HCT116 (cell line): ENCODE measurements at regions not wholly inside any gene's neighbourhood (a gene's known extent, or its start where the extent isn't known, plus 50 kb on each side); places are given as distances from the start of the nearest gene placed in this dataset.

Source experiments
- ATAC-seq: fragments of 200-7000 bp; cut with Tn5 transposase; 2 replicates; pipeline ENCODE4 v1.9.1; 2020; ENCODE audit warnings: mild to moderate bottlenecking, moderate library complexity
- BruUV-seq: library from RNA; stranded (reverse); fragments of 400-500 nt; replicated peaks from 2 replicates; lab custom pipeline; 2021; lab: Mats Ljungman, UMichigan
- CTCF ChIA-PET: fragments of 300-600 bp; sonication (Branson Sonifier 250); formaldehyde crosslinking; loops from one replicate; lab custom pipeline; 2021; ENCODE audit warnings: antibody characterized with exemption; lab: Charles Lee
- POLR2A ChIA-PET: fragments of 300-600, 350-600 bp; sonication (Branson Sonifier 250); formaldehyde crosslinking; loops from one replicate; lab custom pipeline; 2021; ENCODE audit warnings: antibody characterized with exemption; lab: Charles Lee
- RAD21 ChIA-PET, 2 experiments: fragments of 300-600 bp; sonication (Branson Sonifier 250); formaldehyde crosslinking; loops; one replicate each; lab custom pipeline; 2023; ENCODE audit warnings: low total read pairs in 2 of 2; ENCODE audit not compliant: uncharacterized antibody in 2 of 2, unreplicated experiment in 2 of 2, low non-redundant PET in 1 of 2; lab: Charles Lee
- DNase-seq: peaks from one replicate; pipeline ENCODE4 v3.0.0-alpha.2; 2010; ENCODE audit warnings: low read depth, low spot score
- H2AFZ ChIP-seq: fragments of 200-600 bp; shearing (Covaris generic), sonication (generic); 2 replicates; pipeline ENCODE4 v1.6.1; 2017; ENCODE audit warnings: low read depth, mixed run types, mixed read lengths, antibody characterized with exemption, low read length; ENCODE audit not compliant: poor library complexity, severe bottlenecking
- H3K27ac ChIP-seq: 2 replicates; pipeline ENCODE4 v1.5.1; 2012; ENCODE audit warnings: low read depth, low read length
- H3K27me3 ChIP-seq: fragments of 200-600 bp; sonication (generic); 2 replicates; pipeline ENCODE4 v1.6.1; 2016; ENCODE audit warnings: mixed run types, low read length, mixed read lengths; ENCODE audit not compliant: insufficient read depth
- H3K36me3 ChIP-seq, 2 experiments: fragments of 200-500 bp in 1 of 2; fragments of 200-600 bp in 1 of 2; sonication (Bioruptor generic) in 1 of 2; sonication (generic) in 1 of 2; 2 replicates each; pipeline versions ENCODE4 v1.5.1 to v1.6.1; 2014 to 2016; ENCODE audit warnings: low read length in 2 of 2, inconsistent platforms in 1 of 2, mixed read lengths in 1 of 2, mixed run types in 1 of 2; ENCODE audit not compliant: insufficient read depth in 2 of 2, control insufficient read depth in 1 of 2
- H3K4me1 ChIP-seq, 2 experiments: fragments of 200-600 bp in 1 of 2; sonication (generic) in 1 of 2; 2 replicates each; pipeline versions ENCODE4 v1.5.1 to v1.6.1; 2012 to 2017; ENCODE audit warnings: low read length in 2 of 2, inconsistent platforms in 1 of 2, mild to moderate bottlenecking in 1 of 2, mixed read lengths in 1 of 2, mixed run types in 1 of 2, moderate library complexity in 1 of 2; ENCODE audit not compliant: insufficient read depth in 2 of 2, control insufficient read depth in 1 of 2
- H3K4me2 ChIP-seq: fragments of 200-600 bp; sonication (generic); 2 replicates; pipeline ENCODE4 v1.6.1; 2017; ENCODE audit warnings: mixed run types, low read length, mixed read lengths
- H3K4me3 ChIP-seq, 2 experiments: fragments of 200-600 bp in 1 of 2; sonication (generic) in 1 of 2; replicated peaks in 1 of 2; 2 replicates each; pipeline ENCODE4 v1.5.1; 2011 to 2016; ENCODE audit warnings: low read length in 2 of 2, control low read depth in 1 of 2, low read depth in 1 of 2, mild to moderate bottlenecking in 1 of 2, mixed read lengths in 1 of 2, mixed run types in 1 of 2
- H3K79me2 ChIP-seq: fragments of 200-600 bp; sonication (generic); 2 replicates; pipeline ENCODE4 v1.6.1; 2017; ENCODE audit warnings: mild to moderate bottlenecking, mixed run types, low read length, moderate library complexity, mixed read lengths; ENCODE audit not compliant: insufficient read depth
- H3K9ac ChIP-seq: fragments of 200-600 bp; sonication (generic); 2 replicates; pipeline ENCODE4 v1.6.1; 2016; ENCODE audit warnings: low read length, mixed read lengths
- H3K9me2 ChIP-seq: fragments of 200-600 bp; sonication (generic), shearing (Covaris generic); 2 replicates; pipeline ENCODE4 v1.6.1; 2017; ENCODE audit warnings: mixed run types, mild to moderate bottlenecking, moderate library complexity; ENCODE audit not compliant: insufficient read depth
- H3K9me3 ChIP-seq, 2 experiments: fragments of 200-500 bp in 1 of 2; fragments of 200-600 bp in 1 of 2; sonication (Bioruptor generic) in 1 of 2; sonication (generic) in 1 of 2; 2 replicates each; pipeline ENCODE4 v1.6.1; 2014 to 2017; ENCODE audit warnings: low read length in 2 of 2, mixed read lengths in 2 of 2, inconsistent platforms in 1 of 2, low read depth in 1 of 2, mild to moderate bottlenecking in 1 of 2, mixed run types in 1 of 2, moderate library complexity in 1 of 2; ENCODE audit not compliant: control insufficient read depth in 1 of 2, insufficient read depth in 1 of 2
- H4K20me1 ChIP-seq: fragments of 200-600 bp; sonication (generic), shearing (Covaris generic); 2 replicates; pipeline ENCODE4 v1.6.1; 2017; ENCODE audit warnings: mixed run types, mild to moderate bottlenecking, moderate library complexity; ENCODE audit not compliant: insufficient read depth
- CBX3 ChIP-seq: IDR thresholded peaks from 2 replicates; pipeline ENCODE4 v1.6.1; 2012; ENCODE audit warnings: low read depth
- EGR1 ChIP-seq: IDR thresholded peaks from 2 replicates; pipeline ENCODE4 v1.6.1; 2012; ENCODE audit warnings: low read depth
- ELF1 ChIP-seq: IDR thresholded peaks from 2 replicates; pipeline ENCODE4 v1.6.1; 2012; ENCODE audit warnings: low read depth, borderline replicate concordance
- EZH2phosphoT487 ChIP-seq: fragments of 200-600 bp; IDR thresholded peaks from 2 replicates; pipeline ENCODE4 v1.6.1; 2018; ENCODE audit warnings: antibody characterized with exemption, borderline replicate concordance
- FOSL1 ChIP-seq: IDR thresholded peaks from 2 replicates; pipeline ENCODE4 v1.6.1; 2012; ENCODE audit warnings: low read depth
- POLR2AphosphoS5 ChIP-seq: IDR thresholded peaks from 2 replicates; pipeline ENCODE4 v1.6.1; 2011; ENCODE audit warnings: mild to moderate bottlenecking, low read depth, low read length, moderate library complexity
- SIN3A ChIP-seq: IDR thresholded peaks from 2 replicates; pipeline ENCODE4 v1.6.1; 2012; ENCODE audit warnings: low read depth
- SP1 ChIP-seq: IDR thresholded peaks from 2 replicates; pipeline ENCODE4 v1.6.1; 2012; ENCODE audit warnings: low read depth
- SRF ChIP-seq: IDR thresholded peaks from 2 replicates; pipeline ENCODE4 v1.6.1; 2012; ENCODE audit warnings: low read depth
- TCF7L2 ChIP-seq: IDR thresholded peaks from 2 replicates; pipeline ENCODE4 v1.7.0; 2011; ENCODE audit warnings: borderline replicate concordance, inconsistent platforms; ENCODE audit not compliant: insufficient read depth, insufficient read length; ENCODE audit errors: extremely low read depth
- YY1 ChIP-seq: IDR thresholded peaks from 2 replicates; pipeline ENCODE4 v1.6.1; 2011; ENCODE audit warnings: low read length, low read depth, moderate library complexity, mild to moderate bottlenecking; ENCODE audit not compliant: insufficient replicate concordance; ENCODE audit errors: extremely low read depth
- ZFX ChIP-seq: fragments of 450-650 bp; IDR thresholded peaks from 2 replicates; pipeline ENCODE4 v1.6.1; 2017
- intact Hi-C: fragments of 100-400 bp; cut with micrococcal nuclease; formaldehyde crosslinking; loops from 2 replicates; pipeline ENCODE4 v1.10.0; 2022
- TF ChIP-seq, protein P1 (sequence below): IDR thresholded peaks from 2 replicates; pipeline ENCODE4 v1.6.1; 2012
- TF ChIP-seq, protein P2 (sequence below): IDR thresholded peaks from 2 replicates; pipeline ENCODE4 v1.6.1; 2012
- TF ChIP-seq, protein P3 (sequence below): IDR thresholded peaks from 2 replicates; pipeline ENCODE4 v1.6.1; 2012; ENCODE audit warnings: low read depth
- TF ChIP-seq, protein P4 (sequence below): IDR thresholded peaks from 2 replicates; pipeline ENCODE4 v1.6.1; 2011; ENCODE audit warnings: mild to moderate bottlenecking, low read length, moderate library complexity; ENCODE audit not compliant: insufficient replicate concordance; ENCODE audit errors: extremely low read depth

DNA sequence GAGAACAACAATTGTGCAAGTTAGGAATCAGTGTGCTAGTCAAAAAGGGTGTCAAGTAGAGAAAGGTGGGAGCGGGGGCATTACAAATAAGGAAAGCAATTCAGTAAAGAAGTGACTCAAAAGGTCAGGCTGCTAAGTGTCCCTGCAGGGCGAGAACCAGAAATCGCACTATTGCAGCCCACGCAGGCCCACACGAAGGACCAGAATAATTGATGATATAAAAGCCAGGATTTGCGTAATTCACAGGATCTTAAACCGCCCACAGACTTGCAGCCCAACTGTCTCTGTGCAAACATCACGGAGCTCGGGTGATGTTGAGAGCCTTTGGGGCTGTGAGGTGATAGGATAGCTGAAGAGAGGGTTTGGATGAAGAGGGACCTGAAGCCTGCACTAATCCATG is 349.0 kb downstream of the BRINP1 start:
- Histone ChIP-seq H4K20me1 (no peaks in the 10 kb centered on the region), H3K36me3 (no peaks in the 10 kb centered on the region), H3K9ac (no peak overlapping the region), H2AFZ (no peak overlapping the region), H3K9me2 (no peaks in the 10 kb centered on the region), H3K9me3 (peaks cover 6 to 13% of the 10 kb centered on the region in 2 experiments; a peak in 2 of 4 replicates), H3K27me3 (no peaks in the 10 kb centered on the region), H3K27ac (no peak overlapping the region), H3K4me3 (no peak overlapping the region), H3K79me2 (no peaks in the 10 kb centered on the region), H3K4me1 (no peaks in the 10 kb centered on the region), H3K4me2 (no peak overlapping the region)
- RAD21 ChIA-PET = no interaction called here
- no peak for ATAC-seq
- intact Hi-C loops = no loop called here
- CTCF ChIA-PET = no interaction called here
- no peak for DNase-seq
- no peak for TF ChIP-seq EZH2phosphoT487
- POLR2A ChIA-PET = no interaction called here
- no TSS peak for BruUV-seq

DNA sequence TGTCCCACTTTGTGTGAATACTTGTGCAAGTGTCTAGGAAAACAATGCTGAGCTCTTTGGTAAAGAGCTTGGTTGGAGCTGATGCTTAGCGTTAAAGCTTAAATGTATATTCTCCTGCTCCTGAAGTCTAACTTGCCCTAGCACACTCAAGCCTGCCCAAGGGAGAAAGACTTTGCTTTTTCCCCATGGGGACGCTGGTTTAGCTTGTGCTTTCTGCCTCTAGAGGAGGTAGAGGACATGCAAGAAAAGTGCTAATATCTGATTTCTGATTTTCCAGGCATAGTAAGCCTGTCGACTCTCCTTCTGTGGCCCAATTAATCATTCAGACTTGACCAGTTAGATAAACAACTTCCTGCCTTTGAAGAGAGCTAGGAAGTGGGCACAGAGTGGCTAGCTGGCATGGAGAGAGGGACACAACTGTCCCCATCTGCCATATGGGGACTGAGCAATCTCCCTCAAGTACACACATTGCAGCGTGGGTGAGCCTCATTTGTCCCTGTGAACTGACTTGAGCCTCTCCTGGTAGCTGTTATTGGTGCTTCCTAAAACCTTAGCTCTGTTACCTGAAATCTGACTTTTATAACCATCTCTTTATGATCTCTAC is 348.4 kb downstream of the BRINP1 start:
- H3K4me1 ChIP-seq = no peaks in the 10 kb centered on the region
- H3K9ac ChIP-seq = no peak overlapping the region
- H2AFZ ChIP-seq = no peak overlapping the region
- ChIA-PET CTCF (no interaction called here), RAD21 (no interaction called here), POLR2A (no interaction called here)
- H3K36me3 ChIP-seq = no peaks in the 10 kb centered on the region
- BruUV-seq = no TSS peak
- no peaks in the 10 kb centered on the region for H3K27me3 ChIP-seq
- no peaks in the 10 kb centered on the region for H3K9me2 ChIP-seq
- no peaks in the 10 kb centered on the region for H3K79me2 ChIP-seq
- TF ChIP-seq, protein P1, sequence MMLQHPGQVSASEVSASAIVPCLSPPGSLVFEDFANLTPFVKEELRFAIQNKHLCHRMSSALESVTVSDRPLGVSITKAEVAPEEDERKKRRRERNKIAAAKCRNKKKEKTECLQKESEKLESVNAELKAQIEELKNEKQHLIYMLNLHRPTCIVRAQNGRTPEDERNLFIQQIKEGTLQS = no peak
- no peak for TF ChIP-seq YY1
- no peak for TF ChIP-seq POLR2AphosphoS5
- no peak for TF ChIP-seq CBX3
- TF ChIP-seq, protein P2, sequence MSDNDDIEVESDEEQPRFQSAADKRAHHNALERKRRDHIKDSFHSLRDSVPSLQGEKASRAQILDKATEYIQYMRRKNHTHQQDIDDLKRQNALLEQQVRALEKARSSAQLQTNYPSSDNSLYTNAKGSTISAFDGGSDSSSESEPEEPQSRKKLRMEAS = no peak
- no peak for TF ChIP-seq TCF7L2
- no peak for TF ChIP-seq SIN3A
- TF ChIP-seq, protein P3, sequence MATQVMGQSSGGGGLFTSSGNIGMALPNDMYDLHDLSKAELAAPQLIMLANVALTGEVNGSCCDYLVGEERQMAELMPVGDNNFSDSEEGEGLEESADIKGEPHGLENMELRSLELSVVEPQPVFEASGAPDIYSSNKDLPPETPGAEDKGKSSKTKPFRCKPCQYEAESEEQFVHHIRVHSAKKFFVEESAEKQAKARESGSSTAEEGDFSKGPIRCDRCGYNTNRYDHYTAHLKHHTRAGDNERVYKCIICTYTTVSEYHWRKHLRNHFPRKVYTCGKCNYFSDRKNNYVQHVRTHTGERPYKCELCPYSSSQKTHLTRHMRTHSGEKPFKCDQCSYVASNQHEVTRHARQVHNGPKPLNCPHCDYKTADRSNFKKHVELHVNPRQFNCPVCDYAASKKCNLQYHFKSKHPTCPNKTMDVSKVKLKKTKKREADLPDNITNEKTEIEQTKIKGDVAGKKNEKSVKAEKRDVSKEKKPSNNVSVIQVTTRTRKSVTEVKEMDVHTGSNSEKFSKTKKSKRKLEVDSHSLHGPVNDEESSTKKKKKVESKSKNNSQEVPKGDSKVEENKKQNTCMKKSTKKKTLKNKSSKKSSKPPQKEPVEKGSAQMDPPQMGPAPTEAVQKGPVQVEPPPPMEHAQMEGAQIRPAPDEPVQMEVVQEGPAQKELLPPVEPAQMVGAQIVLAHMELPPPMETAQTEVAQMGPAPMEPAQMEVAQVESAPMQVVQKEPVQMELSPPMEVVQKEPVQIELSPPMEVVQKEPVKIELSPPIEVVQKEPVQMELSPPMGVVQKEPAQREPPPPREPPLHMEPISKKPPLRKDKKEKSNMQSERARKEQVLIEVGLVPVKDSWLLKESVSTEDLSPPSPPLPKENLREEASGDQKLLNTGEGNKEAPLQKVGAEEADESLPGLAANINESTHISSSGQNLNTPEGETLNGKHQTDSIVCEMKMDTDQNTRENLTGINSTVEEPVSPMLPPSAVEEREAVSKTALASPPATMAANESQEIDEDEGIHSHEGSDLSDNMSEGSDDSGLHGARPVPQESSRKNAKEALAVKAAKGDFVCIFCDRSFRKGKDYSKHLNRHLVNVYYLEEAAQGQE = no peak
- TF ChIP-seq SRF = no peak
- TF ChIP-seq FOSL1 = no peak
- no peak for TF ChIP-seq ELF1
- no peak for TF ChIP-seq ZFX
- TF ChIP-seq, protein P4, sequence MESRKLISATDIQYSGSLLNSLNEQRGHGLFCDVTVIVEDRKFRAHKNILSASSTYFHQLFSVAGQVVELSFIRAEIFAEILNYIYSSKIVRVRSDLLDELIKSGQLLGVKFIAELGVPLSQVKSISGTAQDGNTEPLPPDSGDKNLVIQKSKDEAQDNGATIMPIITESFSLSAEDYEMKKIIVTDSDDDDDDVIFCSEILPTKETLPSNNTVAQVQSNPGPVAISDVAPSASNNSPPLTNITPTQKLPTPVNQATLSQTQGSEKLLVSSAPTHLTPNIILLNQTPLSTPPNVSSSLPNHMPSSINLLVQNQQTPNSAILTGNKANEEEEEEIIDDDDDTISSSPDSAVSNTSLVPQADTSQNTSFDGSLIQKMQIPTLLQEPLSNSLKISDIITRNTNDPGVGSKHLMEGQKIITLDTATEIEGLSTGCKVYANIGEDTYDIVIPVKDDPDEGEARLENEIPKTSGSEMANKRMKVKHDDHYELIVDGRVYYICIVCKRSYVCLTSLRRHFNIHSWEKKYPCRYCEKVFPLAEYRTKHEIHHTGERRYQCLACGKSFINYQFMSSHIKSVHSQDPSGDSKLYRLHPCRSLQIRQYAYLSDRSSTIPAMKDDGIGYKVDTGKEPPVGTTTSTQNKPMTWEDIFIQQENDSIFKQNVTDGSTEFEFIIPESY = no peak
- TF ChIP-seq SP1 = no peak
- TF ChIP-seq EGR1 = no peak
- H3K9me3 ChIP-seq = peaks cover 6 to 18% of the 10 kb centered on the region in 2 experiments; a peak in 2 of 4 replicates
- no peaks in the 10 kb centered on the region for H4K20me1 ChIP-seq
- DNase-seq (no peak), ATAC-seq (no peak)
- H3K4me2 ChIP-seq = no peak overlapping the region
- H3K4me3 ChIP-seq = no peak overlapping the region
- intact Hi-C loops = no loop called here
- no peak overlapping the region for H3K27ac ChIP-seq
